ENCODE measurements at regions not wholly inside any gene's neighbourhood (a gene's known extent, or its start where the extent isn't known, plus 50 kb on each side); places are given as distances from the start of the nearest gene placed in this dataset.

DNA sequence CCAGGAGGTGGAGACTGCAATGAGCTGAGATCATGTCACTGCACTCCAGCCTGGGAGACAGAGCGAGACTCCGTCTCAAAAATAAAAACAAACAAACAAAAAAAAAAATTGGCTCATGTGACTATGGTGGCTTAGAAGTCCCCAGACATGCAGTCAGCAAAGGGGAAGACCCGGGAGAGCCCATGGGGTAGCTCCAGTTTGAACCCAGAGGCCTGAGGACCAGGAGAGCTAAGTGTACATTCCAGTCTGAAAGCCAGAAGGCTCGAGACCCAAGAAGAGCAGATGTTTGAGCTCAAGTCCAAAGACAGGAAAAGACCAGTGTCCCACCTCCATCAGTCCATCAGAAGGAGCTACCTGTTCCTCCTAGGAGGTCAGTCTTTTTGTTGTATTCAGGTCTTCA, 175.2 kb downstream of the TSHZ3 start:
- TF ChIP-seq POLR2A (IDR thresholded peaks at IDR 0.05), result no peak
- TF ChIP-seq, protein P1, sequence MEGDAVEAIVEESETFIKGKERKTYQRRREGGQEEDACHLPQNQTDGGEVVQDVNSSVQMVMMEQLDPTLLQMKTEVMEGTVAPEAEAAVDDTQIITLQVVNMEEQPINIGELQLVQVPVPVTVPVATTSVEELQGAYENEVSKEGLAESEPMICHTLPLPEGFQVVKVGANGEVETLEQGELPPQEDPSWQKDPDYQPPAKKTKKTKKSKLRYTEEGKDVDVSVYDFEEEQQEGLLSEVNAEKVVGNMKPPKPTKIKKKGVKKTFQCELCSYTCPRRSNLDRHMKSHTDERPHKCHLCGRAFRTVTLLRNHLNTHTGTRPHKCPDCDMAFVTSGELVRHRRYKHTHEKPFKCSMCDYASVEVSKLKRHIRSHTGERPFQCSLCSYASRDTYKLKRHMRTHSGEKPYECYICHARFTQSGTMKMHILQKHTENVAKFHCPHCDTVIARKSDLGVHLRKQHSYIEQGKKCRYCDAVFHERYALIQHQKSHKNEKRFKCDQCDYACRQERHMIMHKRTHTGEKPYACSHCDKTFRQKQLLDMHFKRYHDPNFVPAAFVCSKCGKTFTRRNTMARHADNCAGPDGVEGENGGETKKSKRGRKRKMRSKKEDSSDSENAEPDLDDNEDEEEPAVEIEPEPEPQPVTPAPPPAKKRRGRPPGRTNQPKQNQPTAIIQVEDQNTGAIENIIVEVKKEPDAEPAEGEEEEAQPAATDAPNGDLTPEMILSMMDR (IDR thresholded peaks at IDR 0.05), result no peak

All from adrenal gland (tissue), 5 donors.